Trophoblast cell (in vitro differentiated cells and primary cell): ENCODE measurements at regions not wholly inside any gene's neighbourhood (a gene's known extent, or its start where the extent isn't known, plus 50 kb on each side); places are given as distances from the start of the nearest gene placed in this dataset.
"Not testable (repeated sequence)": the region's sequence is repeated elsewhere in the genome, so short reads cannot be mapped to it uniquely, and the experiment has no call there.

ENCODE experiments used
- DNase-seq, 2 donors: peaks; one replicate each; pipeline ENCODE4 v3.0.0-alpha.2; 2016
- H2AFZ ChIP-seq: 2 replicates; pipeline ENCODE4 v1.6.1; 2013; ENCODE audit warnings: low read length, moderate library complexity, mild to moderate bottlenecking; ENCODE audit not compliant: insufficient read depth, poor library complexity
- H2AK5ac ChIP-seq: 2 replicates; pipeline ENCODE4 v1.6.1; 2013; ENCODE audit warnings: mild to moderate bottlenecking, low read length
- H2BK120ac ChIP-seq: 2 replicates; pipeline ENCODE4 v1.6.1; 2013; ENCODE audit warnings: low read length, mild to moderate bottlenecking, moderate library complexity; ENCODE audit not compliant: insufficient read depth, poor library complexity
- H2BK12ac ChIP-seq: 2 replicates; pipeline ENCODE4 v1.6.1; 2013; ENCODE audit warnings: mild to moderate bottlenecking, low read length, moderate library complexity
- H2BK5ac ChIP-seq: 2 replicates; pipeline ENCODE4 v1.6.1; 2013; ENCODE audit warnings: low read length, low read depth, moderate library complexity, mild to moderate bottlenecking; ENCODE audit not compliant: poor library complexity
- H3K14ac ChIP-seq: 2 replicates; pipeline ENCODE4 v1.6.1; 2013; ENCODE audit warnings: mild to moderate bottlenecking, low read length
- H3K18ac ChIP-seq: 2 replicates; pipeline ENCODE4 v1.6.1; 2013; ENCODE audit warnings: mild to moderate bottlenecking, low read length
- H3K23ac ChIP-seq: 2 replicates; pipeline ENCODE4 v1.6.1; 2013; ENCODE audit warnings: low read length
- H3K27ac ChIP-seq: 2 replicates; pipeline ENCODE4 v1.5.1; 2013; ENCODE audit warnings: low read depth, mild to moderate bottlenecking, inconsistent platforms, low read length, moderate library complexity
- H3K27me3 ChIP-seq: 2 replicates; pipeline ENCODE4 v1.6.1; 2013; ENCODE audit warnings: inconsistent platforms, mild to moderate bottlenecking, low read length, moderate library complexity; ENCODE audit not compliant: insufficient read depth
- H3K36me3 ChIP-seq, 2 experiments: 1 replicate in 1 of 2; 2 replicates in 1 of 2; pipeline ENCODE4 v1.6.1; 2013; ENCODE audit warnings: low read length in 2 of 2, mild to moderate bottlenecking in 2 of 2, moderate library complexity in 1 of 2; ENCODE audit not compliant: insufficient read depth in 2 of 2, control insufficient read depth in 1 of 2
- H3K4ac ChIP-seq: 2 replicates; pipeline ENCODE4 v1.6.1; 2013; ENCODE audit warnings: low read depth, mild to moderate bottlenecking, low read length, moderate library complexity
- H3K4me1 ChIP-seq, 2 experiments: 1 replicate in 1 of 2; 2 replicates in 1 of 2; pipeline ENCODE4 v1.6.1; 2013; ENCODE audit warnings: low read length in 2 of 2, mild to moderate bottlenecking in 2 of 2, moderate library complexity in 1 of 2; ENCODE audit not compliant: insufficient read depth in 2 of 2, control insufficient read depth in 1 of 2
- H3K4me2 ChIP-seq: 2 replicates; pipeline ENCODE4 v1.6.1; 2013; ENCODE audit warnings: inconsistent platforms, mild to moderate bottlenecking, low read length, moderate library complexity
- H3K4me3 ChIP-seq: 2 replicates; pipeline ENCODE4 v1.5.1; 2013; ENCODE audit warnings: mild to moderate bottlenecking, low read depth, low read length, inconsistent platforms
- H3K79me1 ChIP-seq: one replicate; pipeline ENCODE4 v1.6.1; 2013; ENCODE audit warnings: low read length
- H3K79me2 ChIP-seq: 2 replicates; pipeline ENCODE4 v1.6.1; 2013; ENCODE audit warnings: low read length, mild to moderate bottlenecking; ENCODE audit not compliant: control insufficient read depth, insufficient read depth, poor library complexity
- H3K9ac ChIP-seq: 2 replicates; pipeline ENCODE4 v1.6.1; 2013; ENCODE audit warnings: mild to moderate bottlenecking, low read length
- H3K9me3 ChIP-seq: 2 replicates; pipeline ENCODE4 v1.6.1; 2013; ENCODE audit warnings: low read depth, mild to moderate bottlenecking, control low read depth, inconsistent platforms, low read length; ENCODE audit not compliant: insufficient read depth
- H4K12ac ChIP-seq: 2 replicates; pipeline ENCODE4 v1.6.1; 2013; ENCODE audit warnings: low read depth, mild to moderate bottlenecking, low read length, moderate library complexity
- H4K8ac ChIP-seq: 2 replicates; pipeline ENCODE4 v1.6.1; 2013; ENCODE audit warnings: low read depth, mild to moderate bottlenecking, low read length, moderate library complexity
- H4K91ac ChIP-seq: one replicate; pipeline ENCODE4 v1.6.1; 2013; ENCODE audit warnings: low read depth, mild to moderate bottlenecking, low read length, moderate library complexity
- WGBS: extraction: QIAGEN DNeasy Blood & Tissue Kit; methylation state at CpG from one replicate; pipeline ENCODE4 v1.1.7; 2013; ENCODE audit warnings: missing lambda C conversion rate; ENCODE audit not compliant: insufficient read length, insufficient coverage; ENCODE audit errors: extremely low coverage; 5-methylcytosine and 5-hydroxymethylcytosine counted together

- no peak overlapping the region for H4K8ac ChIP-seq
- no peak overlapping the region for H4K91ac ChIP-seq
- H3K4me3 ChIP-seq: no peak overlapping the region
- H4K12ac ChIP-seq: no peak overlapping the region
- H3K18ac ChIP-seq: no peak overlapping the region
- no peak for DNase-seq
- no peak overlapping the region for H2AK5ac ChIP-seq
- no peak overlapping the region for H3K23ac ChIP-seq
- H2BK12ac ChIP-seq: no peak overlapping the region
- no peak overlapping the region for H3K9ac ChIP-seq
- H2BK120ac ChIP-seq: no peak overlapping the region
- H3K9me3 ChIP-seq: no peaks in the 10 kb centered on the region
- H3K4me1 ChIP-seq: no peaks in the 10 kb centered on the region
- H3K79me1 ChIP-seq: no peaks in the 10 kb centered on the region
- H3K36me3 ChIP-seq: no peaks in the 10 kb centered on the region
- no peak overlapping the region for H3K27ac ChIP-seq
- no CpG with 5 or more reads among the region's 3 CpGs for WGBS
- H3K27me3 ChIP-seq: no peaks in the 10 kb centered on the region
- no peaks in the 10 kb centered on the region for H3K79me2 ChIP-seq
- H2BK5ac ChIP-seq: no peak overlapping the region
- H3K14ac ChIP-seq: no peak overlapping the region
- H3K4ac ChIP-seq: no peak overlapping the region
- H3K4me2 ChIP-seq: no peak overlapping the region
- no peak overlapping the region for H2AFZ ChIP-seq
Observed at GRCh38 chr9:24657387-24657786, 111.7 kb upstream of the IZUMO3 start.

DNA sequence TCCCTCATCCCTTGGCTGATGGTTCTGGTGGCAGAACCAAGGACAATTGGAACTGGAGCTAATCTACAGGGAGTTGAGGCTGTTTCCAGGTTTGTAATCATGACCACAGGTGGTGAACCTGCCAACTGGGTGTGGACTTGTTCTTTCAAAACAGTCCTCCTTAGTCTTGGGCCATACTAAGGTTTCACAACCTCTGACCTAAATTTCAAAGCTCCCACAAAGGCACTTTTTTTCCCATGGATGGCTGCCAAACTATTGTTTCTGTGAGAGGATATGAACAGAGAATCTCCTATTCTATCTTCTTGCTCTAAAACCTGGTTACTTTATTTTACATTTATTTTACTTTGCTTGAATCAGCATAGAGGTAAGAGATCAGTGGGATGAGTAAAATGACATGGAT is 106.5 kb upstream of the IZUMO3 start:
- no peaks in the 10 kb centered on the region for H3K4me1 ChIP-seq

DNA sequence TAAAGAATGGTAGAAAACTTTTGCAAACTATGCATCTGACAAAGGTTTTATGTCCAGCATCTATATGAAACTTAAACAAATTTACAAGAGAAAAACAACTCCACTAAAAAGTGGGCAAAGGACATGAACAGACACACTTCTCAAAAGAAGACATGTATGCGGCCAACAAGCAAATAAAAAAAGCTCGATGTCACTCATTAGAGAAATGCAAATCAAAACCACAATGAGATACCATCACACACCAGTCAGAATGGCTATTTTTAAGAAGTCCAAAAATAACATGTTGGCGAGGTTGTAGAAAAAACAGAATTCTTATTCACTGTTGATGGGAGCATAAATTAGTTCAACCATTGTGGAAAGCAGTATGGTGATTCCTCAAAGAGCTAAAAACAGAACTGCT is 83.1 kb upstream of the IZUMO3 start:
- not testable (repeated sequence) for H2BK5ac ChIP-seq, H3K36me3 ChIP-seq, H2BK120ac ChIP-seq, H3K79me1 ChIP-seq, H4K8ac ChIP-seq, H3K4me1 ChIP-seq, DNase-seq, H3K4me2 ChIP-seq, H3K9ac ChIP-seq, H4K91ac ChIP-seq, H2BK12ac ChIP-seq, H3K4ac ChIP-seq, H3K4me3 ChIP-seq, H3K23ac ChIP-seq, H3K27me3 ChIP-seq, H4K12ac ChIP-seq, H3K9me3 ChIP-seq, H2AFZ ChIP-seq, H3K79me2 ChIP-seq, H3K27ac ChIP-seq, H3K14ac ChIP-seq, H2AK5ac ChIP-seq, H3K18ac ChIP-seq
- WGBS: no CpG with 5 or more reads among the region's 3 CpGs

More for the DNA sequence above, 106.5 kb upstream of the IZUMO3 start:
- Histone ChIP-seq H3K14ac (no peak overlapping the region), H4K91ac (no peak overlapping the region), H2AK5ac (no peak overlapping the region), H3K4ac (no peak overlapping the region), H3K27ac (no peak overlapping the region), H3K9me3 (peaks cover 11% of the 10 kb centered on the region), H2BK120ac (no peak overlapping the region), H4K12ac (no peak overlapping the region), H3K27me3 (no peaks in the 10 kb centered on the region), H3K9ac (no peak overlapping the region), H3K79me2 (no peaks in the 10 kb centered on the region), H3K18ac (no peak overlapping the region), H2AFZ (no peak overlapping the region), H3K23ac (peak overlapping the region; percentile 77), H3K4me3 (no peak overlapping the region), H3K79me1 (no peaks in the 10 kb centered on the region), H3K36me3 (no peaks in the 10 kb centered on the region), H2BK5ac (no peak overlapping the region), H4K8ac (no peak overlapping the region), H3K4me2 (no peak overlapping the region), H2BK12ac (no peak overlapping the region)
- DNase-seq: no peak

- Histone ChIP-seq H4K8ac (no peak overlapping the region), H3K9me3 (no peaks in the 10 kb centered on the region), H3K27ac (no peak overlapping the region), H3K14ac (no peak overlapping the region), H3K27me3 (no peaks in the 10 kb centered on the region), H2AFZ (no peak overlapping the region), H2BK5ac (no peak overlapping the region), H3K4me2 (no peak overlapping the region), H3K36me3 (no peaks in the 10 kb centered on the region), H2BK12ac (no peak overlapping the region), H3K79me1 (no peaks in the 10 kb centered on the region), H4K91ac (no peak overlapping the region), H2BK120ac (no peak overlapping the region), H2AK5ac (no peak overlapping the region), H3K4me3 (no peak overlapping the region), H3K4me1 (no peaks in the 10 kb centered on the region), H3K79me2 (no peaks in the 10 kb centered on the region), H3K18ac (no peak overlapping the region), H3K4ac (no peak overlapping the region), H4K12ac (no peak overlapping the region), H3K23ac (no peak overlapping the region), H3K9ac (no peak overlapping the region)
- WGBS: no CpG with 5 or more reads among the region's 2 CpGs
- DNase-seq: no peak
Observed at GRCh38 chr9:24625097-24625496, 79.4 kb upstream of the IZUMO3 start.

DNA sequence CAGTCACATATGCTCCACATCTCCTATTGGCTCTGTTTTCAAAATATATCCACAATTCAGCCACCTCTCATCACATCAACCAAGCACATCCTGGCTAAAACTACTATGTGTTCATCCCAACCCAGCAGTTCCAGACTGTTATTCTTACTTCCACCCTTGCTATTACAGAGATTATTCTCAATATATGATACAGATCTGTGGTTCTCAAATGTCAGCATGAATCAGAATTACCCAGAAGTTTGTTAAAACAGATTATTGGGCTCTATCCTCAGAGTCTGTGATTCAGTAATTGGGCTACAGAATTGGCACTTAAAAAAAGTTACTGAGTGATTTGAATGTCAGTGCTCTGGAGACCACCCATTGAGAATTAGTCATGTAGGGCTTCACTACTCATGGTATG is 78.8 kb upstream of the IZUMO3 start:
- Histone ChIP-seq H4K12ac (no peak overlapping the region), H2BK12ac (no peak overlapping the region), H4K91ac (no peak overlapping the region), H3K27ac (no peak overlapping the region), H4K8ac (no peak overlapping the region), H3K79me1 (no peaks in the 10 kb centered on the region), H3K9ac (no peak overlapping the region), H3K9me3 (no peaks in the 10 kb centered on the region), H3K4ac (no peak overlapping the region), H3K27me3 (no peaks in the 10 kb centered on the region), H3K4me1 (no peaks in the 10 kb centered on the region), H3K4me3 (no peak overlapping the region), H3K36me3 (no peaks in the 10 kb centered on the region), H2AFZ (no peak overlapping the region), H3K79me2 (no peaks in the 10 kb centered on the region), H3K18ac (no peak overlapping the region), H3K4me2 (no peak overlapping the region), H2BK120ac (no peak overlapping the region), H3K23ac (no peak overlapping the region), H2BK5ac (no peak overlapping the region), H3K14ac (no peak overlapping the region), H2AK5ac (no peak overlapping the region)
- no peak for DNase-seq
